NCI-H187 treated with DMSO at 0.1 percent for 48 hours (cell line): ENCODE measurements at regions not wholly inside any gene's neighbourhood (a gene's known extent, or its start where the extent isn't known, plus 50 kb on each side); places are given as distances from the start of the nearest gene placed in this dataset.

Experiments used
- DNase-seq: peaks from one replicate; lab custom pipeline; 2025; lab: John Stamatoyannopoulos, UW

DNA sequence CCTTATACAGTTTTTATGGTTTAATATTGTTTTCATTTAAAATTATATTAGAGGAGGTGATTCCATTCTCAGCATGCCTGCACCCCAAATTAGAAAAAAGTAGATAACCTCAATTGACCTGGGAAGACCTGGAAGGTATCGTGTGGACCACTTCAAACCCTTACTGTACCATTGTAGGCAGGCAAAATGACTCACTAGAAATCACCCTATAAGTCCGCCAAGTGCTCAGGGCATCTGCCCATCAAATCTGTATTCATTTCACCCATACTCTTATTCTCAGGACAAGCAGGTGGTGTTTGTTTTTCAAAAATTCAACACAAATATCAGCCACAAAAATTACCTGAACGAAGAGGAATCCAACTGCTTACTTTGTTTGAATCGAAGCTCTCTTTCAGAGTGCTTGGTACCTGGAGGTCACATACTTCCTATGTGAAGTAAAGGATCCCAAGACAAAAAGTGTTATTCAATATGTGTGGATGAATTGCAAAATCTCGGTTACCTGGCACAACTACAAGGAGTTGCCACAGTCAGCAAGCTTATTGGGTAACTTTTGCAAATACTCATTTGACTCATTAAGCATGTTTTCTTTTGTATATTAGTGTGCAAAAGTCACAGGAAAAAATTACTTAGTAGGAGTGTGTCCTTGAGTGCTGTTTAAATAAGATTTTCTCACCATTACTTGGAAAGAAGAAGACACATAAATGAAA lies 216.2 kb downstream of the ENC1 start:
- DNase-seq, result no peak

- no peak for DNase-seq
These were observed 217.1 kb downstream of the ENC1 start for GRCh38 chr5:74423383-74423782.

DNA sequence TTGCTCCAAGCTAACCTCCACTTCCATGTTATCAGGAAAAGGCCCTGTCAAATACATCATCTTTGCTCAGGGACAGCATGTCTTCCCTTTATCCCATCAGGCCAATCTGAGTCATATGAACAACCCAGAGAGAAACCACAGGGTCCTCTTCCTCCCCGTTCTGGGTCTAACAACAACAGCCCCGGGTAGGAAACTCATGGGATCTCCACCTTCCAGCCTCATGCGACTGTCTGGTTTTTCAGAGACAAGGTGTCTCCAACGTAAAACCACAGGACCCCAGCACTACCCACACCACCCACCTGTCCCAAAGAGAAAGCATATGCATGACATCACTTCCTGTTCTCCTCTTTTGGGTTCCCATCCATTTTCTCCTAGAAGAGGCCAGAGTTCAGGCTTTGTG lies 217.9 kb downstream of the ENC1 start:
- DNase-seq, result no peak

GRCh38 chr5:74422030-74422429 lies 218.5 kb downstream of the ENC1 start:
- no peak for DNase-seq

- no peak for DNase-seq
These were observed 219.2 kb downstream of the ENC1 start for GRCh38 chr5:74421377-74421776.

DNA sequence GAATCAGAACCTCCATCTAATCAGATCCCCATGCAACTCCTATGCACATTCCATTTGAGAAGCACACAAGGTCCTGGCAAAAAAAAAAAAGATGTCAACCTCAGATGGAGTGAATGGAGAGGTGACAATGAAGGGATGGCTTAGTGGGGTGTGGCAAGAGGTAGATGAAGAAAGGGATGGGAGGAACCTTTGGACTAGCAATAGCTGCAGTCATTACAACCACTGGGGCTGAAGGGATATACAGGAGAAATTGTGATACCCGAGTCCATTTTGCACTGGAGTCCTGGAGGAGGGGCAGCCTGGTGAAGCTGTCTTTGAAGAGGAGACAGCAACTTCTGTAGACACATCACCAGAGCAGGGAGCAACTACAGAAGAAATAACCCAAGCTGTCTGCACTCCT lies 219.6 kb downstream of the ENC1 start:
- DNase-seq, result no peak

DNA sequence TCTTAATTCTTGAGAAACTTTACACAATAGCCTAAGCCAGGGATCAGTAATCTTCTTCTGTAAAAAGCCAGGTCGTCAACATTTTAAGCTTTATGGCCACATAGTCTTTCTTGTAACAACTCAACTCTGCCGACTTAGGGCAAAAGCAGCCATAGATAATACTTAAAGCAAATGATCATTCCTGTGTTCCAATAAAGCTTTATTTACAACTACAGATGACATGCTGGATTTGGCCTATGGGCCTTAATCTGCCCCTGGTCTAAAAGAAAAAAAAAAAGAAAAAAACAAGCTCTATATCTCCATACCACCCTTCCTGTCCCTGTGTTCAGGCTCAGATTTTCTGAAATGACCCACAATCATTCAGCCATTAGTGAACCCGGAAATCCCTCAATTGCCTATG lies 220.3 kb downstream of the ENC1 start:
- no peak for DNase-seq

GRCh38 chr5:74419468-74419867 lies 221.1 kb downstream of the ENC1 start:
- no peak for DNase-seq

DNA sequence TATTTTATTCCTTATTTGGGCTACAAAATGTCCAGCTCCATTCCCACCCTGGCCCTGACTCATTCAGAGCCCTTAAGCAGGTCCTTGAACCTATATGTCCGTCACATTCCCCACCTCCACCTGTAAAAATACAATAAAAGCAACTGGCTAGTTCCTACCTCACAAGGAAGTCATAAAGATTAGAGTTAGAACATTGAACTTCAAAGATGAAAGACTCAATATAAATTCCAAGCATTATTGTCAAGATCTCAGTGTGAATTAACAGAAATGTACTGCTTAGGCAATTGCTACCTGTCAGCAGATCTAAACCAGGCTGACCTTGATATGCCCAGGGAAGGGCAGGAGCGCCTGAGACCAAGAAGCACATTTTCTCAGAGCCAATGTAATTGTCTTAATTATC lies 221.8 kb downstream of the ENC1 start:
- DNase-seq, result no peak

DNA sequence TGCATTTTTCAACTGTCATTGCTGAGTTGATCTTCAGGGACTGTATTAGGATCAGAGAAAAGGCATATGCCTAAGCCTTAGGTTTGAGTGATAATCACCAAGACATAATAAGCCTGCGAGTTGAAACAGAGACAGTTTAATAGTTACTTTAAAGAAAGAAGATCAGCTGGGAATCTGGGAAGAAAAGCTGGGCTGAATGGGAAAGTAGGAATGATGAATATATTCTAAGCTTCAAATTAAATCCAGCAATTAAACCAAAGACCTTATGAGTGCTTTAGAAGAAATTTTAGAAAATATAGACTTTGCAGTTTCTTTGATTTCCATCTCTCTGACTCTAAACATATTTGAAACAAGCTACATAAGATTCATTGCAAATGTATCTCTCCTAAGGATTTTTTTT lies 222.3 kb downstream of the ENC1 start:
- no peak for DNase-seq

DNA sequence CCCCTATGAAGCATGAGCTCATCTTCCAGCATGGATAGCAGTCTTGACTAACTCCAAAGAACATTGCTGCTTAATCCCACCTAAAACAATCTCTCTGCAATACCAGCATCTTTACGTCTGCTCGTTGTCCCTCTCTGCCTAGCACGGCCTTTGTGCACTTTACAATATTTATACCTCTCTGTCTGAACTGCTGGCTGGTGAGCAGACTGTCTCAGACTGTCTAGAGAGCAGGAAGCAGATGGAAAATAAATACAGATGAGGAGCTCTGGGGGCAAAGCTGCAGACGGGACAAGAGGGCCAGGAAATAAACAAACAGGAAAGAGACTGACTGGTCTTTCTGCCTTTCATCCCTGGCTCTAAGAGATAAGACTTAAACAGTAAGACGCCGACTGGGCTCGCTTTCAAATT lies 224.8 kb downstream of the ENC1 start:
- DNase-seq, result no peak

DNA sequence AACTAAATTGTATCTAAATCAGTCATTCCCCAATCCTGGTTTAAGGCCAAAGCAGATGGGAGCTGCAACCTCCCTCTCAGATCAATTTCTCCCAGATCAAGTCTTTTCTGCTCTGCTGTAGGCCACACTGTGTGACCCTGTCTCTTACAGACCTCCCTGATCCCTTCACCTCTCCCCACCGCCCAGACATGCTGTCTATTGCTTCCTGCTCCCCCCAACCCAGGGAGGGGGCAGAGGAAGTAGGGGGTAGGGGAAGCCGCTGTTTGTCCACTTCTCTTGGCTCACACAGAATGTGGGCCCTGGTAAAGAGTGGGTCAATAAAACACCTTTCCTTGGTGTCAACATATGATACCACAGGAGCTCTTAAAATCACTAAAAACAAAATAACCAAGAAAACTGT lies 226.3 kb downstream of the ENC1 start:
- DNase-seq, result no peak

- no peak for DNase-seq
These were observed 227.0 kb downstream of the ENC1 start for GRCh38 chr5:74413403-74414048.

GRCh38 chr5:74412066-74412465 lies 228.5 kb downstream of the ENC1 start:
- no peak for DNase-seq

DNA sequence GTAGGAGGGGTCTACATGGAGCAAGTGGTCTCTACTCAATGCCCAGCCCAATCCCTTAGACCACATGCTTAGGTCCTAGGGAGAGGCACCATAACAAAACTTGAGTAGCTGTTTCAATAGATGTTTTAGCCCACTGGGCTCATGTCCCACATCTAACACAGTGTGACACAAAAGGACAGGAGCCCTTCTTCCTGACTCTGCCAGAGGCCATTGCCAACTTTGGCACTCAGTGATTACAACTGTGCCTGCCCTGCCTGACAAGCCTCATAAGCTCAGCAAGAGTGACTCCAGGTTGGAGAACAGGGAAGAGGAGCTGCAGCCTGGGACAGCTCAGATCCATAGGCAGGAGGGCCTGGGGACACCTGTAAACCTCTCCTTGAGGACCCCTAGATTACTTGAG lies 230.8 kb downstream of the ENC1 start:
- DNase-seq, result no peak

DNA sequence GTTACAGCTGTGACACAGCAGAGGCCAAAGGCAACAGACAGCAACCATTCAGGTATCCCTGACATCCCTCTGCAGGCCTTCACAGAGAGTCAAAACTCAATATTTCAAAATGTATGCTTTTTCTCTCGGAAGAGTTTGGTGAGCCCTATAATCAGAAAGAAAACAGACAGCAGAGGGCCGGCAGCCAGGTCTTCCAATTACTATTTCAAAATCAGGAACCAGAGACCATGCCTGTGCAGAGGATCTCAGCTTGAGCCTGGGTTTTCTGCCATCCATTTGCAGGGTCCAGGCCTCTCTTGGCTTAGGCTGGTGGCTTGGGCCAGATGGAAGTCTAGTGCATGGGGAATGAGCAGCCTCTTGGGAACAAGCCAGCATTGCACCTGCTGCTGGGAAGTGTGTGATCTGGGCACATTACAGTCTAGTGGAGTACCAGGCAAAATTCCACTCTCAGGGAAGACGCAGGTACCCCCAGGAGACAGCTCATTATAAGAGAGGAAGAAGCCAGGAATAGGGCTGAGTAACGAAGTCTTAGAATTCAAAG lies 231.3 kb downstream of the ENC1 start:
- DNase-seq, result peak; percentile 26

- peak; percentile 64 for DNase-seq
These were observed 232.1 kb downstream of the ENC1 start for GRCh38 chr5:74408150-74409043.

DNA sequence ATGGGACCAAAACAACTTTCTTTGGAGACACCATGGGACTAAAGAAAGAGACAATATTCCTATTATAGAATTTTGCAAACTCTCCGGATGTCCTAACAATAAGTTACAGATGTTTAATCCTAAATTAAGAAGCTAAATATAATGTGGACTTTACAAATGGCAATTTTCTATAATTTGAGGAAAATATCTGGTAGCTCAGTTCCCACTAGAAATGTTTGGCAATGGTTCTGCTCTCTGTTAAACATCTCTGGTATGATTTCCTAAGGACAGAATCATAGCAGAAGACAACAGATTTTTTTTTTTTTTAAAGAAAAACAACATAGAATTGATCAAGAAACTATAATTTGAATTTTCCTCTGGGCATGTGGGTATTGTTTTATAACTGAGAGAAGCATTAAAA lies 232.8 kb downstream of the ENC1 start:
- no peak for DNase-seq

DNA sequence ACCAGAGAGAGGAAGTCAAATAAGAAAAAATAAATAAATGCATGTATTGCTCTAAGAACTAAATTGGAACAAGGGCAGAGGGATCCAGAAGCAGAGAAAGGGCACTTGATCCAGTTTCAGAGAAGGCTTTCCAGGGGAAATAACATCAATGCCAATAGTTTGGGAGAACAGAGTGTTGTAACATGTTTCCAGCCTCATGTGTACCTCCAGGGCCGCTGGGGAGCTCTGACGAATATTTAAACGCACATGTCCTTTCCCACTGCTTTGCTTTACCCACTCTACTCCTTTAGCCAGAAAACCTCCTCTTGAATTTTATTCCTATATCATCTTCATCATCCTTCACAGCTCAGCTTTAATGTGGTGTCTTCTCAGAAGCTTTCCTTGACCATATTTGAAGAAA lies 233.7 kb downstream of the ENC1 start:
- DNase-seq, result no peak

DNA sequence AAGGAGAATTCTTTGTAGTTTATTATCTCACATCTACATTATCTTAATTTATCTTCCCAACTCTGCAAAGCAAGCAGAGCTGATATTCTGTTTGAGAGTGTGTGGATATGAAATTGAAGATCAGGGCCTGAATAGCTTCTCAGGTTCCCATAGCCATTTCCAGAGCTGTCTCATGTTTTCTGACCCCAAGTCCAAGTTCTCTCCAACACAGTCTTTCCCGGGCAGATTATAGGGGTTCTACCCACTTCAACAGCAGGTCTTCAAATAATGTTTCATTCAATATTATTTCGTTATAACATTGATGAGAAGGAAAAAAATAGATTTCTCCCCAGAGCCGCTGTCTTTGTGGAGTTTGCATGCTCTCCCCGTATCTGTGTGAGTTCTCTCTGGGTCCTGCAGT lies 234.9 kb downstream of the ENC1 start:
- DNase-seq, result no peak

DNA sequence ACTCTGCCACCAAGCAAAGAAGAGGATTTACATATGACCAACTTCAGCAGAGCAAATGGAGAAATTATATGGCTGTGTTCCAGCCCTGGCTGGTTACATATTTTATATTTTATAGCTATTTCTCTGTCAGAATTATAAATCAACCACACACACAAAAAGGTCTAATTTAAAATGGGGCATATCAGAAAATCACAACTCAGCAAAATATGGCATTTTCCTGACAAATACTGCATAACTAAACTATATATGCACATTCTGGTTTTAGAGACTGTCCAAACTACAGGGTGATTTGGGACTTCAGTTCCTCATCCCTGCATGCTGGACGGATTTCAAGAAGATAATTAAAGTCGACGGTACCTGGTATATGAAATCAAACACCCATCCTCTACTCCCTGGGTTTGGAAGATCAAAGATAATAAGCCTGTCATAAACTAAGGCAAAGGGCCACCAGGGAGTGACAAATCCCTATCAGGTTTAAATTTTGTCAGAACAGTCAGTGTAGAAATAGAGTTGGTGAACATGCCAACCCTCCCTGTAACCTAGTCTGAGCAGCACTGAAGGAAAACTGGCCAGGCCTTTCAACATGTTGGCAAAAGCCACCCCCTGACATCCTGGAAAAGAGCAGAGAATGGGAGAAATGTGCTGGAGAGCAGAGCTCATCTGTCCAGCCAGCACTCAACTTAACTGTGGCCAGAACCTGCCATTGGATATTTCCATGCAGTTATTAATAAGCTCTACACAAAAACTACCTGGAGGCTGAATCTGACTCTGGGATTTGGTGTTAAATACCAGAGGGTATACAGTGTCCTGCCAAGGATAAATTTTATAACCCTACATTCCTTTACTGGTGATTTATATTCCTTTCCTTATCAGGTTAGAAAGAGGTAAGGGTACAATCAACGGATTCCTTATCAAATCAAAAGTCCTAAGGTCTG lies 235.7 kb downstream of the ENC1 start:
- DNase-seq, result no peak

DNA sequence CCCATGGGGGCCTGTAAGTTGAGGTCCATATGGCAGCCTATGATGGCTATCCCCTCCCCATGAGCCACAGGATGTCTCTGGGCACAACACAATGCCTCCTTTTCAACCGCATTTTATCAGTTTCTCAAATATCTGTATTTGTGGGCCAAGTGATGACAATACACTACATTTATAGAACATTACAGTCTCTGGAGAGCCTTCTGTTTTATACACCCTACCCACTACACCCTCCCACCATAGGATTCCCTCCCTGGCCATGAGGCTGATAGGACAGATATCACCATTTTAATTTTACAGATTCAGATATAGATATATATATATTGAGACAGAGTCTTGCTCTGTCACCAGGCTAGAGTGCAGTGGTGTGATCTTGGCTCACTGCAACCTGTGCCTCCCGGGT lies 236.8 kb downstream of the ENC1 start:
- no peak for DNase-seq
